HCT116 (cell line): ENCODE measurements at regions not wholly inside any gene's neighbourhood (a gene's known extent, or its start where the extent isn't known, plus 50 kb on each side); places are given as distances from the start of the nearest gene placed in this dataset.

Experiments used
- ATAC-seq: fragments of 200-7000 bp; cut with Tn5 transposase; 2 replicates; pipeline ENCODE4 v1.9.1; 2020; ENCODE audit warnings: mild to moderate bottlenecking, moderate library complexity
- BruUV-seq: library from RNA; stranded (reverse); fragments of 400-500 nt; replicated peaks from 2 replicates; lab custom pipeline; 2021; lab: Mats Ljungman, UMichigan
- CTCF ChIA-PET: fragments of 300-600 bp; sonication (Branson Sonifier 250); formaldehyde crosslinking; loops from one replicate; lab custom pipeline; 2021; ENCODE audit warnings: antibody characterized with exemption; lab: Charles Lee
- POLR2A ChIA-PET: fragments of 300-600, 350-600 bp; sonication (Branson Sonifier 250); formaldehyde crosslinking; loops from one replicate; lab custom pipeline; 2021; ENCODE audit warnings: antibody characterized with exemption; lab: Charles Lee
- RAD21 ChIA-PET, 2 experiments: fragments of 300-600 bp; sonication (Branson Sonifier 250); formaldehyde crosslinking; loops; one replicate each; lab custom pipeline; 2023; ENCODE audit warnings: low total read pairs in 2 of 2; ENCODE audit not compliant: uncharacterized antibody in 2 of 2, unreplicated experiment in 2 of 2, low non-redundant PET in 1 of 2; lab: Charles Lee
- DNase-seq: peaks from one replicate; pipeline ENCODE4 v3.0.0-alpha.2; 2010; ENCODE audit warnings: low read depth, low spot score
- H2AFZ ChIP-seq: fragments of 200-600 bp; shearing (Covaris generic), sonication (generic); 2 replicates; pipeline ENCODE4 v1.6.1; 2017; ENCODE audit warnings: low read depth, mixed run types, mixed read lengths, antibody characterized with exemption, low read length; ENCODE audit not compliant: poor library complexity, severe bottlenecking
- H3K27ac ChIP-seq: 2 replicates; pipeline ENCODE4 v1.5.1; 2012; ENCODE audit warnings: low read depth, low read length
- H3K27me3 ChIP-seq: fragments of 200-600 bp; sonication (generic); 2 replicates; pipeline ENCODE4 v1.6.1; 2016; ENCODE audit warnings: mixed run types, low read length, mixed read lengths; ENCODE audit not compliant: insufficient read depth
- H3K36me3 ChIP-seq, 2 experiments: fragments of 200-500 bp in 1 of 2; fragments of 200-600 bp in 1 of 2; sonication (Bioruptor generic) in 1 of 2; sonication (generic) in 1 of 2; 2 replicates each; pipeline versions ENCODE4 v1.5.1 to v1.6.1; 2014 to 2016; ENCODE audit warnings: low read length in 2 of 2, inconsistent platforms in 1 of 2, mixed read lengths in 1 of 2, mixed run types in 1 of 2; ENCODE audit not compliant: insufficient read depth in 2 of 2, control insufficient read depth in 1 of 2
- H3K4me1 ChIP-seq, 2 experiments: fragments of 200-600 bp in 1 of 2; sonication (generic) in 1 of 2; 2 replicates each; pipeline versions ENCODE4 v1.5.1 to v1.6.1; 2012 to 2017; ENCODE audit warnings: low read length in 2 of 2, inconsistent platforms in 1 of 2, mild to moderate bottlenecking in 1 of 2, mixed read lengths in 1 of 2, mixed run types in 1 of 2, moderate library complexity in 1 of 2; ENCODE audit not compliant: insufficient read depth in 2 of 2, control insufficient read depth in 1 of 2
- H3K4me2 ChIP-seq: fragments of 200-600 bp; sonication (generic); 2 replicates; pipeline ENCODE4 v1.6.1; 2017; ENCODE audit warnings: mixed run types, low read length, mixed read lengths
- H3K4me3 ChIP-seq, 2 experiments: fragments of 200-600 bp in 1 of 2; sonication (generic) in 1 of 2; replicated peaks in 1 of 2; 2 replicates each; pipeline ENCODE4 v1.5.1; 2011 to 2016; ENCODE audit warnings: low read length in 2 of 2, control low read depth in 1 of 2, low read depth in 1 of 2, mild to moderate bottlenecking in 1 of 2, mixed read lengths in 1 of 2, mixed run types in 1 of 2
- H3K79me2 ChIP-seq: fragments of 200-600 bp; sonication (generic); 2 replicates; pipeline ENCODE4 v1.6.1; 2017; ENCODE audit warnings: mild to moderate bottlenecking, mixed run types, low read length, moderate library complexity, mixed read lengths; ENCODE audit not compliant: insufficient read depth
- H3K9ac ChIP-seq: fragments of 200-600 bp; sonication (generic); 2 replicates; pipeline ENCODE4 v1.6.1; 2016; ENCODE audit warnings: low read length, mixed read lengths
- H3K9me2 ChIP-seq: fragments of 200-600 bp; sonication (generic), shearing (Covaris generic); 2 replicates; pipeline ENCODE4 v1.6.1; 2017; ENCODE audit warnings: mixed run types, mild to moderate bottlenecking, moderate library complexity; ENCODE audit not compliant: insufficient read depth
- H3K9me3 ChIP-seq, 2 experiments: fragments of 200-500 bp in 1 of 2; fragments of 200-600 bp in 1 of 2; sonication (Bioruptor generic) in 1 of 2; sonication (generic) in 1 of 2; 2 replicates each; pipeline ENCODE4 v1.6.1; 2014 to 2017; ENCODE audit warnings: low read length in 2 of 2, mixed read lengths in 2 of 2, inconsistent platforms in 1 of 2, low read depth in 1 of 2, mild to moderate bottlenecking in 1 of 2, mixed run types in 1 of 2, moderate library complexity in 1 of 2; ENCODE audit not compliant: control insufficient read depth in 1 of 2, insufficient read depth in 1 of 2
- H4K20me1 ChIP-seq: fragments of 200-600 bp; sonication (generic), shearing (Covaris generic); 2 replicates; pipeline ENCODE4 v1.6.1; 2017; ENCODE audit warnings: mixed run types, mild to moderate bottlenecking, moderate library complexity; ENCODE audit not compliant: insufficient read depth
- CBX3 ChIP-seq: IDR thresholded peaks from 2 replicates; pipeline ENCODE4 v1.6.1; 2012; ENCODE audit warnings: low read depth
- CTCF ChIP-seq, 3 experiments: fragments of 200-600 bp in 1 of 3; sonication (generic) in 1 of 3; IDR thresholded peaks in 2 of 3; conservative IDR thresholded peaks in 1 of 3; 2 replicates each; pipeline ENCODE4 v1.5.1; 2012 to 2017; ENCODE audit warnings: low read depth in 2 of 3, low read length in 2 of 3, antibody characterized with exemption in 1 of 3, borderline replicate concordance in 1 of 3, control low read depth in 1 of 3, mild to moderate bottlenecking in 1 of 3, mixed read lengths in 1 of 3, mixed run types in 1 of 3, moderate library complexity in 1 of 3; ENCODE audit not compliant: insufficient read depth in 1 of 3
- EGR1 ChIP-seq: IDR thresholded peaks from 2 replicates; pipeline ENCODE4 v1.6.1; 2012; ENCODE audit warnings: low read depth
- ELF1 ChIP-seq: IDR thresholded peaks from 2 replicates; pipeline ENCODE4 v1.6.1; 2012; ENCODE audit warnings: low read depth, borderline replicate concordance
- EZH2phosphoT487 ChIP-seq: fragments of 200-600 bp; IDR thresholded peaks from 2 replicates; pipeline ENCODE4 v1.6.1; 2018; ENCODE audit warnings: antibody characterized with exemption, borderline replicate concordance
- FOSL1 ChIP-seq: IDR thresholded peaks from 2 replicates; pipeline ENCODE4 v1.6.1; 2012; ENCODE audit warnings: low read depth
- JUND ChIP-seq: IDR thresholded peaks from 2 replicates; pipeline ENCODE4 v1.6.1; 2012
- POLR2A ChIP-seq: IDR thresholded peaks from 2 replicates; pipeline ENCODE4 v1.7.0; 2011; ENCODE audit warnings: borderline replicate concordance; ENCODE audit not compliant: insufficient read depth, insufficient read length; ENCODE audit errors: extremely low read depth
- RAD21 ChIP-seq: IDR thresholded peaks from 2 replicates; pipeline ENCODE4 v1.6.1; 2012; ENCODE audit warnings: low read depth, mild to moderate bottlenecking
- SP1 ChIP-seq: IDR thresholded peaks from 2 replicates; pipeline ENCODE4 v1.6.1; 2012; ENCODE audit warnings: low read depth
- SRF ChIP-seq: IDR thresholded peaks from 2 replicates; pipeline ENCODE4 v1.6.1; 2012; ENCODE audit warnings: low read depth
- ZFX ChIP-seq: fragments of 450-650 bp; IDR thresholded peaks from 2 replicates; pipeline ENCODE4 v1.6.1; 2017
- intact Hi-C: fragments of 100-400 bp; cut with micrococcal nuclease; formaldehyde crosslinking; loops from 2 replicates; pipeline ENCODE4 v1.10.0; 2022
- TF ChIP-seq, protein P1 (sequence below): IDR thresholded peaks from 2 replicates; pipeline ENCODE4 v1.6.1; 2012; ENCODE audit warnings: low read depth
- TF ChIP-seq, protein P2 (sequence below): IDR thresholded peaks from 2 replicates; pipeline ENCODE4 v1.6.1; 2011; ENCODE audit warnings: mild to moderate bottlenecking, low read length, moderate library complexity; ENCODE audit not compliant: insufficient replicate concordance; ENCODE audit errors: extremely low read depth
- TF ChIP-seq, protein P3 (sequence below): IDR thresholded peaks from 2 replicates; pipeline ENCODE4 v1.6.1; 2012

- ChIA-PET RAD21 (no interaction called here), POLR2A (no interaction called here), CTCF (no interaction called here)
- intact Hi-C loops: no loop called here
- no peak for ATAC-seq
- Histone ChIP-seq H3K4me3 (no peak overlapping the region), H3K79me2 (no peaks in the 10 kb centered on the region), H2AFZ (no peak overlapping the region), H4K20me1 (no peaks in the 10 kb centered on the region), H3K36me3 (no peaks in the 10 kb centered on the region), H3K27me3 (no peaks in the 10 kb centered on the region), H3K9me2 (no peaks in the 10 kb centered on the region), H3K4me2 (no peak overlapping the region), H3K27ac (no peak overlapping the region), H3K9ac (no peak overlapping the region), H3K9me3 (peaks cover 3 to 21% of the 10 kb centered on the region in 2 experiments; a peak in 3 of 4 replicates), H3K4me1 (no peaks in the 10 kb centered on the region)
- no TSS peak for BruUV-seq
- DNase-seq: no peak
- TF ChIP-seq, protein P1, sequence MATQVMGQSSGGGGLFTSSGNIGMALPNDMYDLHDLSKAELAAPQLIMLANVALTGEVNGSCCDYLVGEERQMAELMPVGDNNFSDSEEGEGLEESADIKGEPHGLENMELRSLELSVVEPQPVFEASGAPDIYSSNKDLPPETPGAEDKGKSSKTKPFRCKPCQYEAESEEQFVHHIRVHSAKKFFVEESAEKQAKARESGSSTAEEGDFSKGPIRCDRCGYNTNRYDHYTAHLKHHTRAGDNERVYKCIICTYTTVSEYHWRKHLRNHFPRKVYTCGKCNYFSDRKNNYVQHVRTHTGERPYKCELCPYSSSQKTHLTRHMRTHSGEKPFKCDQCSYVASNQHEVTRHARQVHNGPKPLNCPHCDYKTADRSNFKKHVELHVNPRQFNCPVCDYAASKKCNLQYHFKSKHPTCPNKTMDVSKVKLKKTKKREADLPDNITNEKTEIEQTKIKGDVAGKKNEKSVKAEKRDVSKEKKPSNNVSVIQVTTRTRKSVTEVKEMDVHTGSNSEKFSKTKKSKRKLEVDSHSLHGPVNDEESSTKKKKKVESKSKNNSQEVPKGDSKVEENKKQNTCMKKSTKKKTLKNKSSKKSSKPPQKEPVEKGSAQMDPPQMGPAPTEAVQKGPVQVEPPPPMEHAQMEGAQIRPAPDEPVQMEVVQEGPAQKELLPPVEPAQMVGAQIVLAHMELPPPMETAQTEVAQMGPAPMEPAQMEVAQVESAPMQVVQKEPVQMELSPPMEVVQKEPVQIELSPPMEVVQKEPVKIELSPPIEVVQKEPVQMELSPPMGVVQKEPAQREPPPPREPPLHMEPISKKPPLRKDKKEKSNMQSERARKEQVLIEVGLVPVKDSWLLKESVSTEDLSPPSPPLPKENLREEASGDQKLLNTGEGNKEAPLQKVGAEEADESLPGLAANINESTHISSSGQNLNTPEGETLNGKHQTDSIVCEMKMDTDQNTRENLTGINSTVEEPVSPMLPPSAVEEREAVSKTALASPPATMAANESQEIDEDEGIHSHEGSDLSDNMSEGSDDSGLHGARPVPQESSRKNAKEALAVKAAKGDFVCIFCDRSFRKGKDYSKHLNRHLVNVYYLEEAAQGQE: no peak
- TF ChIP-seq JUND (no peak), SP1 (no peak), ZFX (no peak), ELF1 (no peak), SRF (no peak)
Measured at GRCh38 chr5:28214292-28214691, 1175.9 kb upstream of the CDH9 start.

DNA sequence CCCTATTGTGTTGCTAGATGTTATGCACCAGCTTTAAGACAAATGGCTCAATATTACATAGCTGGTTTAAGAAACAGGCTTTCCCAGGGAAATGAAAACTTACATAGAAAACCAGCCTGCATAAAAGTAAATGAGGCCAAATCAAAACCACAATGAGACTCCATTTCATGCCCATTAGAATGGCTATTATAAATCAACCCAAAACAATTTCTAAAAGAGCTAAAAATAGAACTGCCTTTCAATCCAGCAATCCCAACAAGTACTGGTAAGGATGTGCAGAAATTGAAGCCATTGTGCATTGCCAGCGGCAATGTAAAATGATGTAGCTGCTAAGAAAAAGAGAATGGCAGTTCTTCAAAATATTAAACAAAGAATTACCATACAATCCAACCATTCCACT lies 1170.0 kb upstream of the CDH9 start:
- H3K27me3 ChIP-seq: no peaks in the 10 kb centered on the region
- H3K4me1 ChIP-seq: no peaks in the 10 kb centered on the region
- H3K9me3 ChIP-seq: peaks cover 7 to 11% of the 10 kb centered on the region in 2 experiments; a peak in 2 of 4 replicates
- CTCF ChIA-PET: no interaction called here
- H4K20me1 ChIP-seq: no peaks in the 10 kb centered on the region
- H3K27ac ChIP-seq: no peak overlapping the region
- no peaks in the 10 kb centered on the region for H3K36me3 ChIP-seq
- H3K4me2 ChIP-seq: no peak overlapping the region
- no peak overlapping the region for H2AFZ ChIP-seq
- DNase-seq: no peak
- no peak for ATAC-seq
- no TSS peak for BruUV-seq
- POLR2A ChIA-PET: no interaction called here
- H3K79me2 ChIP-seq: no peaks in the 10 kb centered on the region
- RAD21 ChIA-PET: no interaction called here
- no peaks in the 10 kb centered on the region for H3K9me2 ChIP-seq
- intact Hi-C loops: no loop called here
- no peak overlapping the region for H3K9ac ChIP-seq
- H3K4me3 ChIP-seq: no peak overlapping the region
- no peak for TF ChIP-seq EGR1
- TF ChIP-seq CBX3: no peak
- TF ChIP-seq RAD21: no peak
- TF ChIP-seq ELF1: no peak
- TF ChIP-seq EZH2phosphoT487: no peak
- no peak for TF ChIP-seq SRF
- no peak for TF ChIP-seq FOSL1
- TF ChIP-seq, protein P2, sequence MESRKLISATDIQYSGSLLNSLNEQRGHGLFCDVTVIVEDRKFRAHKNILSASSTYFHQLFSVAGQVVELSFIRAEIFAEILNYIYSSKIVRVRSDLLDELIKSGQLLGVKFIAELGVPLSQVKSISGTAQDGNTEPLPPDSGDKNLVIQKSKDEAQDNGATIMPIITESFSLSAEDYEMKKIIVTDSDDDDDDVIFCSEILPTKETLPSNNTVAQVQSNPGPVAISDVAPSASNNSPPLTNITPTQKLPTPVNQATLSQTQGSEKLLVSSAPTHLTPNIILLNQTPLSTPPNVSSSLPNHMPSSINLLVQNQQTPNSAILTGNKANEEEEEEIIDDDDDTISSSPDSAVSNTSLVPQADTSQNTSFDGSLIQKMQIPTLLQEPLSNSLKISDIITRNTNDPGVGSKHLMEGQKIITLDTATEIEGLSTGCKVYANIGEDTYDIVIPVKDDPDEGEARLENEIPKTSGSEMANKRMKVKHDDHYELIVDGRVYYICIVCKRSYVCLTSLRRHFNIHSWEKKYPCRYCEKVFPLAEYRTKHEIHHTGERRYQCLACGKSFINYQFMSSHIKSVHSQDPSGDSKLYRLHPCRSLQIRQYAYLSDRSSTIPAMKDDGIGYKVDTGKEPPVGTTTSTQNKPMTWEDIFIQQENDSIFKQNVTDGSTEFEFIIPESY: no peak
- TF ChIP-seq, protein P3, sequence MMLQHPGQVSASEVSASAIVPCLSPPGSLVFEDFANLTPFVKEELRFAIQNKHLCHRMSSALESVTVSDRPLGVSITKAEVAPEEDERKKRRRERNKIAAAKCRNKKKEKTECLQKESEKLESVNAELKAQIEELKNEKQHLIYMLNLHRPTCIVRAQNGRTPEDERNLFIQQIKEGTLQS: no peak
- no peak for TF ChIP-seq POLR2A
- no peak for TF ChIP-seq CTCF (IDR thresholded peaks at IDR 0.05 in 2 of 3, conservative IDR thresholded peaks at IDR 0.05 in 1 of 3; ENCODE audit: borderline replicate concordance in 1 of 3, insufficient read depth in 1 of 3, low read depth in 2 of 3, low read length in 2 of 3)
